HEK293T (cell line): ENCODE measurements at regions not wholly inside any gene's neighbourhood (a gene's known extent, or its start where the extent isn't known, plus 50 kb on each side); places are given as distances from the start of the nearest gene placed in this dataset.

Experiments used
- BHLHE40 ChIP-seq: fragments of 450-650 bp; IDR thresholded peaks from 2 replicates; pipeline ENCODE4 v1.6.1; 2016; ENCODE audit warnings: mild to moderate bottlenecking, moderate library complexity, borderline replicate concordance
- FOXA1 ChIP-seq: fragments of 450-650 bp; IDR thresholded peaks from 2 replicates; pipeline ENCODE4 v1.6.1; 2016; ENCODE audit warnings: mild to moderate bottlenecking
- FOXK2 ChIP-seq: fragments of 450-650 bp; IDR thresholded peaks from 2 replicates; pipeline ENCODE4 v1.6.1; 2016; ENCODE audit warnings: mild to moderate bottlenecking
- FOXM1 ChIP-seq: fragments of 450-650 bp; IDR thresholded peaks from 2 replicates; pipeline ENCODE4 v1.6.1; 2017; ENCODE audit warnings: mild to moderate bottlenecking, borderline replicate concordance
- HDGF ChIP-seq: fragments of 450-650 bp; IDR thresholded peaks from 2 replicates; pipeline ENCODE4 v1.6.1; 2017; ENCODE audit warnings: antibody characterized with exemption, borderline replicate concordance
- L3MBTL2 ChIP-seq: fragments of 450-650 bp; conservative IDR thresholded peaks from 2 replicates; pipeline ENCODE4 v1.6.1; 2016; ENCODE audit warnings: mild to moderate bottlenecking
- LEF1 ChIP-seq: fragments of 450-650 bp; IDR thresholded peaks from 2 replicates; pipeline ENCODE4 v1.6.1; 2017; ENCODE audit warnings: mild to moderate bottlenecking, borderline replicate concordance
- NFRKB ChIP-seq: fragments of 450-650 bp; IDR thresholded peaks from 2 replicates; pipeline ENCODE4 v1.6.1; 2016; ENCODE audit warnings: mild to moderate bottlenecking, moderate library complexity
- SUZ12 ChIP-seq: fragments of 450-650 bp; IDR thresholded peaks from 2 replicates; pipeline ENCODE4 v1.6.1; 2016; ENCODE audit warnings: mild to moderate bottlenecking
- TARDBP ChIP-seq: fragments of 450-650 bp; IDR thresholded peaks from 2 replicates; pipeline ENCODE4 v1.6.1; 2016
- ZNF384 ChIP-seq: fragments of 450-650 bp; IDR thresholded peaks from 2 replicates; pipeline ENCODE4 v1.6.1; 2016
- TF ChIP-seq, protein P1 (sequence below): fragments of 450-650 bp; IDR thresholded peaks from 2 replicates; pipeline ENCODE4 v1.6.1; 2016

DNA sequence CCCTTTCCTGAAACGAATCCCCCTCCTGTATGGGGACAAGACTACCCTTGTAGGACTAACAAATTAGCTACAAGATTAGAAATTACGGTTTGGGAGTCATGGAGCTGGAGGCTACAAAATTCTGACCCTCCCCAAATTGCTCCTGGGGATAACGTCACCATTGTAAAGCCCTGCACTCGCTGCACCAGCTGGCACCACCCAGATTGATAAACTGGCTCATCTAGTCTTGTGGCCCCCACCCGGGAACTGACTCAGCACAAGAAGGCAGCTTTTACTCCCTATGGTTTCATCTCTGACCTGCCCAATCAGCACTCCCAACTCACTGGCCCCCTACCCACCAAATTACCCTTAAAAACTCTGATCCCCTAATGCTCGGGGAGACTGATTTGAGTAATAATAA, 150.6 kb upstream of the TSC22D1 start:
- TF ChIP-seq FOXM1 (no peak), TARDBP (no peak), BHLHE40 (no peak), ZNF384 (no peak), LEF1 (no peak), SUZ12 (no peak), FOXA1 (no peak), NFRKB (no peak), HDGF (no peak), L3MBTL2 (no peak), FOXK2 (no peak)
- TF ChIP-seq, protein P1, sequence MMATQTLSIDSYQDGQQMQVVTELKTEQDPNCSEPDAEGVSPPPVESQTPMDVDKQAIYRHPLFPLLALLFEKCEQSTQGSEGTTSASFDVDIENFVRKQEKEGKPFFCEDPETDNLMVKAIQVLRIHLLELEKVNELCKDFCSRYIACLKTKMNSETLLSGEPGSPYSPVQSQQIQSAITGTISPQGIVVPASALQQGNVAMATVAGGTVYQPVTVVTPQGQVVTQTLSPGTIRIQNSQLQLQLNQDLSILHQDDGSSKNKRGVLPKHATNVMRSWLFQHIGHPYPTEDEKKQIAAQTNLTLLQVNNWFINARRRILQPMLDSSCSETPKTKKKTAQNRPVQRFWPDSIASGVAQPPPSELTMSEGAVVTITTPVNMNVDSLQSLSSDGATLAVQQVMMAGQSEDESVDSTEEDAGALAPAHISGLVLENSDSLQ, result no peak
